HepG2 (cell line): ENCODE measurements at regions not wholly inside any gene's neighbourhood (a gene's known extent, or its start where the extent isn't known, plus 50 kb on each side); places are given as distances from the start of the nearest gene placed in this dataset.

ENCODE experiments used
- CENPX ChIP-seq: sonication (generic); formaldehyde crosslinking; IDR thresholded peaks from 2 replicates; pipeline ENCODE4 v1.9.0; 2021; ENCODE audit warnings: mild to moderate bottlenecking, missing genetic modification reagents, moderate library complexity
- CTCF ChIP-seq: sonication (generic); formaldehyde crosslinking; IDR thresholded peaks from 2 replicates; pipeline ENCODE4 v1.5.0; 2020; ENCODE audit warnings: mild to moderate bottlenecking, missing genetic modification reagents, moderate library complexity
- FOXK1 ChIP-seq: sonication (generic); formaldehyde crosslinking; IDR thresholded peaks from 2 replicates; pipeline ENCODE4 v1.4.0; 2020; ENCODE audit warnings: low read depth, missing genetic modification reagents, borderline replicate concordance
- HMGA1 ChIP-seq: sonication (generic); formaldehyde crosslinking; conservative IDR thresholded peaks from 2 replicates; pipeline ENCODE4 v1.4.0; 2020; ENCODE audit warnings: missing genetic modification reagents
- ISL2 ChIP-seq: sonication (generic); formaldehyde crosslinking; IDR thresholded peaks from 2 replicates; pipeline ENCODE4 v1.5.0; 2020; ENCODE audit warnings: missing genetic modification reagents
- POLR2AphosphoS2 ChIP-seq: IDR thresholded peaks from 2 replicates; pipeline ENCODE4 v1.6.1; 2011; ENCODE audit warnings: low read depth, low read length, improper control_type of control experiment
- RFX3 ChIP-seq: IDR thresholded peaks from 2 replicates; pipeline ENCODE4 v1.6.1; 2016; ENCODE audit warnings: missing biosample characterization, missing genetic modification reagents
- ZBTB1 ChIP-seq: sonication (generic); formaldehyde crosslinking; IDR thresholded peaks from 2 replicates; pipeline ENCODE4 v1.4.0; 2020; ENCODE audit warnings: missing genetic modification reagents, borderline replicate concordance
- ZFP90 ChIP-seq: sonication (generic); formaldehyde crosslinking; IDR thresholded peaks from 2 replicates; pipeline ENCODE4 v1.8.0; 2022; ENCODE audit warnings: missing genetic modification reagents, mild to moderate bottlenecking, inconsistent platforms, borderline replicate concordance
- ZNF720 ChIP-seq: sonication (generic); formaldehyde crosslinking; IDR thresholded peaks from 2 replicates; pipeline ENCODE4 v1.4.0; 2020; ENCODE audit warnings: missing genetic modification reagents
- ZNF788 ChIP-seq: sonication (generic); formaldehyde crosslinking; IDR thresholded peaks from 2 replicates; pipeline ENCODE4 v1.5.0; 2020; ENCODE audit warnings: mild to moderate bottlenecking, missing genetic modification reagents, borderline replicate concordance
- TF ChIP-seq, protein P1 (sequence below): IDR thresholded peaks from 2 replicates; pipeline ENCODE4 v1.6.1; 2016; ENCODE audit warnings: low read depth, control low read depth

GRCh38 chr15:69855258-69856000 is 242.3 kb downstream of the TLE3 start (continued):
- TF ChIP-seq, protein P1, sequence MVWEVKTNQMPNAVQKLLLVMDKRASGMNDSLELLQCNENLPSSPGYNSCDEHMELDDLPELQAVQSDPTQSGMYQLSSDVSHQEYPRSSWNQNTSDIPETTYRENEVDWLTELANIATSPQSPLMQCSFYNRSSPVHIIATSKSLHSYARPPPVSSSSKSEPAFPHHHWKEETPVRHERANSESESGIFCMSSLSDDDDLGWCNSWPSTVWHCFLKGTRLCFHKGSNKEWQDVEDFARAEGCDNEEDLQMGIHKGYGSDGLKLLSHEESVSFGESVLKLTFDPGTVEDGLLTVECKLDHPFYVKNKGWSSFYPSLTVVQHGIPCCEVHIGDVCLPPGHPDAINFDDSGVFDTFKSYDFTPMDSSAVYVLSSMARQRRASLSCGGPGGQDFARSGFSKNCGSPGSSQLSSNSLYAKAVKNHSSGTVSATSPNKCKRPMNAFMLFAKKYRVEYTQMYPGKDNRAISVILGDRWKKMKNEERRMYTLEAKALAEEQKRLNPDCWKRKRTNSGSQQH (CRISPR knock-in tag) = no peak
- TF ChIP-seq ZBTB1 (CRISPR knock-in tag) (no peak), POLR2AphosphoS2 (no peak), FOXK1 (no peak), CENPX (no peak), ZNF720 (CRISPR knock-in tag) (no peak), ZNF788 (CRISPR knock-in tag) (no peak), RFX3 (no peak), ISL2 (no peak), HMGA1 (CRISPR knock-in tag) (no peak), CTCF (CRISPR knock-in tag) (no peak), ZFP90 (CRISPR knock-in tag) (no peak)
